Caco-2 (cell line): ENCODE measurements at regions not wholly inside any gene's neighbourhood (a gene's known extent, or its start where the extent isn't known, plus 50 kb on each side); places are given as distances from the start of the nearest gene placed in this dataset.

Experiments used
- BruUV-seq: library from RNA; stranded (reverse); fragments of 400-500 nt; replicated peaks from 2 replicates; lab custom pipeline; 2021; lab: Mats Ljungman, UMichigan
- CTCF ChIA-PET: fragments of 300-600 bp; sonication (Branson Sonifier 250); formaldehyde crosslinking; loops from one replicate; lab custom pipeline; 2022; ENCODE audit warnings: antibody characterized with exemption; lab: Charles Lee
- POLR2A ChIA-PET: fragments of 300-600 bp; sonication (Branson Sonifier 250); formaldehyde crosslinking; loops from one replicate; lab custom pipeline; 2022; ENCODE audit warnings: antibody characterized with exemption; lab: Charles Lee
- DNase-seq, 2 experiments: peaks; one replicate each; pipeline versions ENCODE4 v3.0.0 to v3.0.0-alpha.2; 2020 to 2022
- H3K27me3 ChIP-seq: replicated peaks from 2 replicates; pipeline ENCODE4 v1.6.0; 2011; ENCODE audit warnings: low read length; ENCODE audit not compliant: control insufficient read depth, insufficient read depth
- H3K36me3 ChIP-seq: 2 replicates; pipeline ENCODE4 v1.5.1; 2011; ENCODE audit warnings: low read length; ENCODE audit not compliant: control insufficient read depth, insufficient read depth
- H3K4me1 ChIP-seq: fragments of 250-450 bp; sonication (Bioruptor Pico); 2 replicates; pipeline ENCODE4 v1.5.1; 2020; ENCODE audit warnings: mild to moderate bottlenecking
- H3K4me3 ChIP-seq: 2 replicates; pipeline ENCODE4 v1.5.1; 2011; ENCODE audit warnings: low read depth, mild to moderate bottlenecking, control low read depth, low read length
- H3K9me3 ChIP-seq: fragments of 250-450 bp; sonication (Bioruptor Pico); 2 replicates; pipeline ENCODE4 v1.5.1; 2020; ENCODE audit warnings: mild to moderate bottlenecking, moderate library complexity
- H3K27ac Mint-ChIP-seq: one replicate; pipeline ENCODE4 v1.8.0; 2022; ENCODE audit warnings: mixed read lengths; ENCODE audit not compliant: unreplicated experiment
- H3K27me3 Mint-ChIP-seq: one replicate; pipeline ENCODE4 v1.8.0; 2022; ENCODE audit warnings: mixed read lengths; ENCODE audit not compliant: insufficient read depth, unreplicated experiment
- H3K36me3 Mint-ChIP-seq: one replicate; pipeline ENCODE4 v1.8.0; 2022; ENCODE audit warnings: mild to moderate bottlenecking, mixed read lengths; ENCODE audit not compliant: insufficient read depth, unreplicated experiment
- H3K4me1 Mint-ChIP-seq: one replicate; pipeline ENCODE4 v1.8.0; 2022; ENCODE audit warnings: low read depth, mixed read lengths; ENCODE audit not compliant: unreplicated experiment
- H3K4me3 Mint-ChIP-seq: one replicate; pipeline ENCODE4 v1.8.0; 2022; ENCODE audit warnings: mild to moderate bottlenecking, moderate library complexity, mixed read lengths; ENCODE audit not compliant: unreplicated experiment
- H3K9me3 Mint-ChIP-seq: one replicate; pipeline ENCODE4 v1.8.0; 2022; ENCODE audit warnings: mixed read lengths; ENCODE audit not compliant: unreplicated experiment
- CTCF ChIP-seq, 2 experiments: fragments of 200-600 bp in 1 of 2; IDR thresholded peaks; 1 replicate in 1 of 2; 2 replicates in 1 of 2; pipeline versions ENCODE4 v1.5.1 to v1.8.0; 2011 to 2022; ENCODE audit warnings: antibody characterized with exemption in 1 of 2, control low read depth in 1 of 2, inconsistent platforms in 1 of 2, low read depth in 1 of 2, low read length in 1 of 2, mild to moderate bottlenecking in 1 of 2, moderate library complexity in 1 of 2; ENCODE audit not compliant: insufficient read depth in 1 of 2, severe bottlenecking in 1 of 2, unreplicated experiment in 1 of 2
- intact Hi-C: fragments of 100-400 bp; cut with micrococcal nuclease; formaldehyde crosslinking; loops from one replicate; pipeline ENCODE4 v1.10.0; 2022; ENCODE audit not compliant: unreplicated experiment

GRCh38 chr6:23511817-23512216 is 614.2 kb upstream of the NRSN1 start:
- H3K36me3 ChIP-seq: no peaks in the 10 kb centered on the region
- H3K4me1 ChIP-seq: no peaks in the 10 kb centered on the region
- no peaks in the 10 kb centered on the region for H3K4me1 Mint-ChIP-seq
- no peaks in the 10 kb centered on the region for H3K9me3 Mint-ChIP-seq
- TF ChIP-seq CTCF (IDR thresholded peaks at IDR 0.05; ENCODE audit: insufficient read depth in 1 of 2, low read depth in 1 of 2, low read length in 1 of 2, severe bottlenecking in 1 of 2, unreplicated experiment in 1 of 2): no peak
- ChIA-PET CTCF (no interaction called here), POLR2A (no interaction called here)
- no TSS peak for BruUV-seq
- no peak overlapping the region for H3K4me3 ChIP-seq
- peaks cover 3% of the 10 kb centered on the region for H3K27me3 Mint-ChIP-seq
- no peaks in the 10 kb centered on the region for H3K36me3 Mint-ChIP-seq
- H3K27me3 ChIP-seq: no peaks in the 10 kb centered on the region
- no peak overlapping the region for H3K27ac Mint-ChIP-seq
- intact Hi-C loops: no loop called here
- H3K9me3 ChIP-seq: no peaks in the 10 kb centered on the region
- no peak overlapping the region for H3K4me3 Mint-ChIP-seq
- DNase-seq: no peak

- no peak for TF ChIP-seq CTCF (IDR thresholded peaks at IDR 0.05; ENCODE audit: insufficient read depth in 1 of 2, low read depth in 1 of 2, low read length in 1 of 2, severe bottlenecking in 1 of 2, unreplicated experiment in 1 of 2)
- BruUV-seq: no TSS peak
- peaks cover 3% of the 10 kb centered on the region for H3K27me3 Mint-ChIP-seq
- no peaks in the 10 kb centered on the region for H3K27me3 ChIP-seq
- no peak for DNase-seq
- POLR2A ChIA-PET: no interaction called here
- H3K4me1 Mint-ChIP-seq: no peaks in the 10 kb centered on the region
- H3K36me3 ChIP-seq: no peaks in the 10 kb centered on the region
- no peaks in the 10 kb centered on the region for H3K4me1 ChIP-seq
- H3K4me3 Mint-ChIP-seq: no peak overlapping the region
- CTCF ChIA-PET: no interaction called here
- intact Hi-C loops: no loop called here
- no peak overlapping the region for H3K27ac Mint-ChIP-seq
- H3K4me3 ChIP-seq: no peak overlapping the region
- H3K9me3 Mint-ChIP-seq: no peaks in the 10 kb centered on the region
- H3K36me3 Mint-ChIP-seq: no peaks in the 10 kb centered on the region
- no peaks in the 10 kb centered on the region for H3K9me3 ChIP-seq
Measured at GRCh38 chr6:23518294-23518693, 607.7 kb upstream of the NRSN1 start.

GRCh38 chr6:23522792-23523547 is 603.0 kb upstream of the NRSN1 start:
- H3K27ac Mint-ChIP-seq: no peak overlapping the region
- no peaks in the 10 kb centered on the region for H3K4me1 Mint-ChIP-seq
- no peak overlapping the region for H3K4me3 Mint-ChIP-seq
- no peak for DNase-seq
- no peaks in the 10 kb centered on the region for H3K27me3 ChIP-seq
- ChIA-PET POLR2A (no interaction called here), CTCF (no interaction called here)
- TF ChIP-seq CTCF (IDR thresholded peaks at IDR 0.05; ENCODE audit: insufficient read depth in 1 of 2, low read depth in 1 of 2, low read length in 1 of 2, severe bottlenecking in 1 of 2, unreplicated experiment in 1 of 2): no peak
- intact Hi-C loops: no loop called here
- no peaks in the 10 kb centered on the region for H3K27me3 Mint-ChIP-seq
- H3K4me3 ChIP-seq: no peak overlapping the region
- no peaks in the 10 kb centered on the region for H3K9me3 Mint-ChIP-seq
- no peaks in the 10 kb centered on the region for H3K4me1 ChIP-seq
- H3K36me3 ChIP-seq: no peaks in the 10 kb centered on the region
- no TSS peak for BruUV-seq
- H3K36me3 Mint-ChIP-seq: no peaks in the 10 kb centered on the region
- H3K9me3 ChIP-seq: no peaks in the 10 kb centered on the region
